ENCODE measurements at regions not wholly inside any gene's neighbourhood (a gene's known extent, or its start where the extent isn't known, plus 50 kb on each side); places are given as distances from the start of the nearest gene placed in this dataset.

DNA sequence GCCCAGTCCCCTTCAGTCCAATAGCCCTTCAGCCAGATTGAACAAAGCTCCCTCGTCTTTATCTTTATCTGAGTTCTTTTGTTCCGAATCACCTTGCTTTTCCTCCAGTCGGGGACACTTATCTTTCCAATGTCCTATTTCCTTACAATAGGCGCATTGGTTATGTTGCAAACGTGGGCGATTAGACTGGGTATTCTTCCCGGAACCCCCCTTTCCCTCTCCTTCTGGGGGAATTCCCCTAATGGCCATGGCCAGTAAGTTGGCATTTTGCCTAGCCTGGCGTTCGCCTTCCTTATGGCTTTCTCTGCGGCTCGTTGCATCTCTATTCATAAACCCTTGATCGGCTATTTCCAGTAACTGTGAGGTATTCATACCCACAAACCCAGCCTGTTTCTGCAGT, 82.2 kb upstream of the VEPH1 start:
- Histone ChIP-seq H3K9ac (replicated peaks in 1 of 4; ENCODE audit: extremely low read depth in 1 of 4, low read depth in 3 of 4, low read length in 3 of 4) (no peak overlapping the region), H3K23me2 (ENCODE audit: low read depth, low read length) (no peaks in the 10 kb centered on the region), H3K79me1 (ENCODE audit: low read depth, low read length) (no peaks in the 10 kb centered on the region), H3K23ac (ENCODE audit: insufficient read length) (no peak overlapping the region), H3K79me2 (ENCODE audit: control insufficient read depth in 1 of 2, insufficient read depth in 2 of 2, low read length in 2 of 2) (no peaks in the 10 kb centered on the region), H2BK15ac (ENCODE audit: low read length) (no peak overlapping the region), H2AK5ac (ENCODE audit: low read depth, low read length) (no peak overlapping the region), H3K4me2 (ENCODE audit: insufficient read depth in 1 of 2, low read depth in 2 of 2, low read length in 2 of 2) (no peak overlapping the region), H4K91ac (replicated peaks; ENCODE audit: insufficient read length, low read length) (no peak overlapping the region), H3K18ac (ENCODE audit: extremely low read depth, low read length) (no peak overlapping the region), H4K5ac (ENCODE audit: insufficient read length, low read depth, low read length) (no peak overlapping the region), H3K9me3 (ENCODE audit: insufficient read depth in 2 of 2, low read depth in 1 of 2, low read length in 1 of 2) (peaks cover 0 to 4% of the 10 kb centered on the region in 2 experiments; a peak in 1 of 4 replicates), H3K4me1 (replicated peaks in 1 of 4; ENCODE audit: control insufficient read depth in 3 of 4, insufficient read depth in 4 of 4, low read length in 3 of 4) (peaks cover 0 to 3% (median 0%) of the 10 kb centered on the region in 4 experiments; a peak in 1 of 7 replicates), H4K8ac (ENCODE audit: extremely low read depth, insufficient read depth, low read length) (no peak overlapping the region), H2BK20ac (ENCODE audit: low read length) (no peak overlapping the region), H3K36me3 (ENCODE audit: control insufficient read depth in 2 of 4, insufficient read depth in 4 of 4, low read length in 3 of 4) (no peaks in the 10 kb centered on the region), H3K27me3 (replicated peaks in 1 of 4; ENCODE audit: control insufficient read depth in 3 of 4, extremely low read depth in 1 of 4, insufficient read depth in 3 of 4, low read length in 3 of 4) (no peaks in the 10 kb centered on the region), H2BK120ac (replicated peaks; ENCODE audit: low read depth, low read length) (no peak overlapping the region), H2BK12ac (ENCODE audit: low read depth, low read length) (no peak overlapping the region), H2BK5ac (ENCODE audit: low read depth, low read length) (no peak overlapping the region), H3K14ac (ENCODE audit: insufficient read length) (no peak overlapping the region), H3K27ac (ENCODE audit: low read depth, low read length) (no peak overlapping the region), H2AFZ (ENCODE audit: low read length) (no peak overlapping the region), H3K4me3 (ENCODE audit: extremely low read depth in 1 of 4, insufficient read depth in 2 of 4, low read depth in 3 of 4, low read length in 4 of 4) (no peak overlapping the region), H3K4ac (replicated peaks; ENCODE audit: insufficient read length, low read depth, low read length) (no peak overlapping the region), H3K56ac (replicated peaks; ENCODE audit: insufficient read length, low read depth, low read length) (no peak overlapping the region), H4K20me1 (replicated peaks in 1 of 2; ENCODE audit: control insufficient read depth in 1 of 2, insufficient read depth in 2 of 2, low read length in 2 of 2) (no peaks in the 10 kb centered on the region)
- no peak for TF ChIP-seq CHD2 (IDR thresholded peaks at IDR 0.05; ENCODE audit: low read length)
- TF ChIP-seq KDM5A (IDR thresholded peaks at IDR 0.05; ENCODE audit: low read length): no peak
- TF ChIP-seq YY1 (IDR thresholded peaks at IDR 0.05; ENCODE audit: low read depth, low read length): no peak
- no peak for TF ChIP-seq POLR2AphosphoS5 (IDR thresholded peaks at IDR 0.05; ENCODE audit: low read depth, low read length)
- no peak for TF ChIP-seq HDAC2 (IDR thresholded peaks at IDR 0.05; ENCODE audit: borderline replicate concordance in 1 of 2, low read depth in 2 of 2, low read length in 2 of 2)
- no peak for TF ChIP-seq SRF (IDR thresholded peaks at IDR 0.05; ENCODE audit: low read depth, low read length)
- no peak for TF ChIP-seq JUN (IDR thresholded peaks at IDR 0.05; ENCODE audit: low read depth, low read length)
- TF ChIP-seq SIRT6 (IDR thresholded peaks at IDR 0.05; ENCODE audit: low read length): no peak
- TF ChIP-seq SP1 (IDR thresholded peaks at IDR 0.05; ENCODE audit: low read depth, low read length): no peak
- TF ChIP-seq ZNF274 (IDR thresholded peaks at IDR 0.05; ENCODE audit: borderline replicate concordance, extremely low read depth, low read length): no peak
- ChIA-PET POLR2A (ENCODE audit: partially characterized antibody) (interaction anchor here (1.1 kb wide), 1 partner anchor 182 kb away, joined by 3 read pairs; no protein-coding TSS in a partner anchor), CTCF (ENCODE audit: partially characterized antibody) (interaction anchor here (1.0 to 4.7 kb wide), 3 partner anchors 27 to 52 kb away, joined by 3 to 21 read pairs (median 4); no protein-coding TSS in a partner anchor)
- WGBS, 2 experiments (ENCODE audit: extremely low coverage in 1 of 2, insufficient coverage in 1 of 2, insufficient read length in 1 of 2, insufficient replicate concordance in 2 of 2, low coverage in 1 of 2, low lambda C conversion rate in 2 of 2, missing lambda C conversion rate in 1 of 2): 96% methylated on average over 12 of the region's 12 CpGs; no CpG with 5 or more reads in 1 of the 2 experiments
- no peak for FAIRE-seq
- DNase-seq (ENCODE audit: low read depth in 1 of 2, low spot score in 2 of 2): no peak
